Lower leg skin (tissue), 3 donors: ENCODE measurements at regions not wholly inside any gene's neighbourhood (a gene's known extent, or its start where the extent isn't known, plus 50 kb on each side); places are given as distances from the start of the nearest gene placed in this dataset.

ENCODE experiments used
- POLR2A ChIP-seq, 2 donors: fragments of 450-650 bp; IDR thresholded peaks; one replicate each; pipeline ENCODE4 v1.6.1; 2016 to 2017; ENCODE audit warnings: antibody characterized with exemption in 2 of 2, mild to moderate bottlenecking in 1 of 2, moderate library complexity in 1 of 2
- TF ChIP-seq, protein P1 (sequence below), 3 donors: fragments of 450-650 bp; IDR thresholded peaks; one replicate each; pipeline ENCODE4 v1.5.1; 2016; ENCODE audit warnings: antibody characterized with exemption in 3 of 3, mild to moderate bottlenecking in 3 of 3, moderate library complexity in 2 of 3

DNA sequence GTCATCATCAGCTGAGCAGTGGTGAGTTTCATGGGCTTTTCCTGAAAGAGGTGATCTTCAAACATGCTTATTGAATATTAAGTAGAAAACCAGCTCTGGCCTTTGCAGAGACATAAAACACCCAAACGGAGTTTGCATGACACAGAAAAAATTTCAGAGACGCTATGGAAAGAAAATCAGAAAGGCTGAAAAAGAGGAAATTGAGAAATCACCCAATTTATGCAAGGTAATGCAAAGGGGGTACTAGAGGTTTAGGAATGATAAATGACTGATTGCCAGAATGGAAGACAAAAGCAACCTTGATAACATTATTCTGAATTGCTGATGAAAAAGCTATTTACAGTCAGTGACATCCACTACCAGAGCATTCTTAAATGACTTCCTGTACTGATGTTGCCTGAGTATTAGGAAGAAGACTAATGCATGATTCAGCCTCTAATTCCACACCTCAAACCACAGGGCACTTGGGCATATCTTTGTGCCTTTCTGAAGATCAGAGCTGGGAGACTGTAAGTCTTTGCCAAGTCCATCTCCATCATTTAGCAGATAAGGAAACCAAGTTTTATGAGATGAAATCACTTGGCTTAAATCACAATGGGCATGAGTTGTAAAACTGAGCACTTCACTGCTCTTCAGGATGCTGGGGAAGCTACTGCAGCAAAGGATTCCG lies 565.7 kb downstream of the PPARGC1A start:
- TF ChIP-seq POLR2A (IDR thresholded peaks at IDR 0.05) = no peak
- TF ChIP-seq, protein P1, sequence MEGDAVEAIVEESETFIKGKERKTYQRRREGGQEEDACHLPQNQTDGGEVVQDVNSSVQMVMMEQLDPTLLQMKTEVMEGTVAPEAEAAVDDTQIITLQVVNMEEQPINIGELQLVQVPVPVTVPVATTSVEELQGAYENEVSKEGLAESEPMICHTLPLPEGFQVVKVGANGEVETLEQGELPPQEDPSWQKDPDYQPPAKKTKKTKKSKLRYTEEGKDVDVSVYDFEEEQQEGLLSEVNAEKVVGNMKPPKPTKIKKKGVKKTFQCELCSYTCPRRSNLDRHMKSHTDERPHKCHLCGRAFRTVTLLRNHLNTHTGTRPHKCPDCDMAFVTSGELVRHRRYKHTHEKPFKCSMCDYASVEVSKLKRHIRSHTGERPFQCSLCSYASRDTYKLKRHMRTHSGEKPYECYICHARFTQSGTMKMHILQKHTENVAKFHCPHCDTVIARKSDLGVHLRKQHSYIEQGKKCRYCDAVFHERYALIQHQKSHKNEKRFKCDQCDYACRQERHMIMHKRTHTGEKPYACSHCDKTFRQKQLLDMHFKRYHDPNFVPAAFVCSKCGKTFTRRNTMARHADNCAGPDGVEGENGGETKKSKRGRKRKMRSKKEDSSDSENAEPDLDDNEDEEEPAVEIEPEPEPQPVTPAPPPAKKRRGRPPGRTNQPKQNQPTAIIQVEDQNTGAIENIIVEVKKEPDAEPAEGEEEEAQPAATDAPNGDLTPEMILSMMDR (IDR thresholded peaks at IDR 0.05) = no peak
